GM12864 (cell line): ENCODE measurements at regions not wholly inside any gene's neighbourhood (a gene's known extent, or its start where the extent isn't known, plus 50 kb on each side); places are given as distances from the start of the nearest gene placed in this dataset.

Experiments
- DNase-seq: peaks from one replicate; pipeline ENCODE4 v3.0.0-alpha.2; 2011; ENCODE audit warnings: low read depth
- H3K4me3 ChIP-seq: 2 replicates; pipeline ENCODE4 v1.5.1; 2011; ENCODE audit warnings: mild to moderate bottlenecking, low read depth, low read length, control low read depth
- CTCF ChIP-seq: IDR thresholded peaks from 2 replicates; pipeline ENCODE4 v1.5.1; 2011; ENCODE audit warnings: low read depth, mild to moderate bottlenecking, moderate library complexity, low read length, control low read depth, inconsistent platforms; ENCODE audit errors: missing control alignments

GRCh38 chr3:181363231-181363630 is 348.5 kb upstream of the SOX2 start:
- H3K4me3 ChIP-seq = no peak overlapping the region
- DNase-seq = no peak
- TF ChIP-seq CTCF = no peak

DNA sequence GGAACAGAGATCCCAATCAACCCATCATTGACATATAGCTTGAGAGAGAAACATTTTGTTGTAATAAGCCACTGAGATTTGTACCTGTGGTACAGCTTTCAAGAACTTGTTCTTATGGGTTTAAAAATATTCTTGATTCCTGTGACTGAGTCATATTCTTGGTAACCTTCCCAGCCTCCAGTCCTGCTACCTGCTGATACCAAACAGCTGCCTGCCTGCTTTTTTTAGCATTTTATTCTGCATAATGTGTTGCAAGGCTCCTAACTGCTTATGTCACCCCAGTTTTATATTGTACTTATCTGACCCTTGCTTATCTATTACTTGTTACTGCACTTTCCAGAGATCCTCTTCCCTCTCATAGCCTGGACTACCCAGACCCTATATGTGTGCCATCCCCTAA is 349.3 kb upstream of the SOX2 start:
- TF ChIP-seq CTCF = no peak
- no peak overlapping the region for H3K4me3 ChIP-seq
- DNase-seq = no peak

DNA sequence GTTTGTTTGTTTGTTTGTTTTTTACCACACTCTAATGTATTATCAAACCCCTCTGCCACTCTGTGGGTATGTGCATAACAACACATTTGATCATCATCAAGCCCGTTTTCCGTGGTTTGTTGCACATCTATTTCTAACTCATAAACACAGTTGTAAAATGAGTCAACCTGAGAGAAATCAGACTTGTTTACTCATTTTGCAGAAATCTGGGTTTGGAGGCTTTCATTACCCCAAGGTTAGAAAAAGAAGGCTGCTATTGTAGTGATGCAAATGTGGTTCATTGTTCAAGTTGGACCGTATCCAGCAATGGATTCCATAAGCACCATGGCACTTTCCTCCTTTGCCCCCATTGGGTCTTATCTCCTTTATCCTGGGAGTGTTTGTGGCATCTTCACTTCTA is 353.2 kb upstream of the SOX2 start:
- TF ChIP-seq CTCF = no peak
- no peak overlapping the region for H3K4me3 ChIP-seq
- peak; percentile 2 for DNase-seq

- no peak for TF ChIP-seq CTCF
- no peak overlapping the region for H3K4me3 ChIP-seq
- DNase-seq = no peak
These were observed 353.7 kb upstream of the SOX2 start for GRCh38 chr3:181358060-181358459.

GRCh38 chr3:181354140-181354539 is 357.6 kb upstream of the SOX2 start:
- H3K4me3 ChIP-seq = no peak overlapping the region
- no peak for TF ChIP-seq CTCF
- DNase-seq = no peak

DNA sequence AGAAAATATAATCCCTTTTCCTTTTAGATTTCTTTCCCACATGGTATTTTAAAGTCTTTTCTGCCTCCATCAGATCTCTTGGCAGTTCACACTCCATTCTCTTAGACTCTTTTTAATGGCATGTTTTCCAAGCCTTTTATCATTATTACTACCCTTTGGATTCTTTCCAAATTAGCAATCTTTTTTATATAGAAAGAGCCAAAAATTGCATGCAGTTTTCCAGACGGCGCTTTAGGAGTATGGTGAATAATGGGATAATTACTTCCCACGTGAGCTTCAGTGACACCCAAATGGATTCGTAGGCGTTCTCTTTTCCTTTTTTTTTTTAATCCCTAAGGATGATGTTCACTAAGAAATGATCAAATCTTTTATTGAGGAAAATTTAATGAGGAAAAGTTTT is 354.8 kb upstream of the DNAJC19 start:
- no peak overlapping the region for H3K4me3 ChIP-seq
- no peak for TF ChIP-seq CTCF
- no peak for DNase-seq

- TF ChIP-seq CTCF = no peak
- H3K4me3 ChIP-seq = no peak overlapping the region
- no peak for DNase-seq
These were observed 347.1 kb upstream of the DNAJC19 start for GRCh38 chr3:181336597-181336996.
